ENCODE measurements at regions not wholly inside any gene's neighbourhood (a gene's known extent, or its start where the extent isn't known, plus 50 kb on each side); places are given as distances from the start of the nearest gene placed in this dataset.

- Histone ChIP-seq H3F3A (ENCODE audit: insufficient read depth, low read length, poor library complexity, severe bottlenecking) (no peaks in the 10 kb centered on the region), H2AFZ (ENCODE audit: low read depth, low read length) (no peak overlapping the region), H3K9me3 (ENCODE audit: low read length) (no peaks in the 10 kb centered on the region), H3K27ac (ENCODE audit: low read length) (no peak overlapping the region), H3K79me2 (replicated peaks; ENCODE audit: insufficient read depth, low read length) (no peaks in the 10 kb centered on the region), H3K27me3 (ENCODE audit: insufficient read depth, low read depth, low read length) (no peaks in the 10 kb centered on the region), H4K20me1 (ENCODE audit: insufficient read depth) (no peaks in the 10 kb centered on the region), H3K9me2 (ENCODE audit: insufficient read depth, low read length) (no peaks in the 10 kb centered on the region), H3K36me3 (ENCODE audit: insufficient read depth, low read length) (no peaks in the 10 kb centered on the region), H3K9ac (ENCODE audit: low read length) (no peak overlapping the region), H3K4me3 (ENCODE audit: low read length) (no peak overlapping the region), H3K4me2 (ENCODE audit: low read length) (no peak overlapping the region)
- TF ChIP-seq CTCF (IDR thresholded peaks at IDR 0.05; ENCODE audit: poor library complexity, severe bottlenecking), result no peak
- TF ChIP-seq EZH2 (IDR thresholded peaks at IDR 0.05; ENCODE audit: borderline replicate concordance, insufficient read depth, low read length, poor library complexity, severe bottlenecking), result no peak
- TF ChIP-seq SMC3 (conservative IDR thresholded peaks at IDR 0.05; ENCODE audit: poor library complexity), result no peak
- TF ChIP-seq MXI1 (conservative IDR thresholded peaks at IDR 0.05; ENCODE audit: poor library complexity, severe bottlenecking), result no peak
- no peak for TF ChIP-seq TAF1 (IDR thresholded peaks at IDR 0.05; ENCODE audit: low read depth)
Measured at GRCh38 chr16:63744077-63744874, 1377.6 kb downstream of the CDH11 start.

- Histone ChIP-seq H3K9me2 (ENCODE audit: insufficient read depth, low read length) (no peaks in the 10 kb centered on the region), H3F3A (ENCODE audit: insufficient read depth, low read length, poor library complexity, severe bottlenecking) (no peaks in the 10 kb centered on the region), H4K20me1 (ENCODE audit: insufficient read depth) (no peaks in the 10 kb centered on the region), H3K36me3 (ENCODE audit: insufficient read depth, low read length) (no peaks in the 10 kb centered on the region), H3K4me3 (ENCODE audit: low read length) (no peak overlapping the region), H3K79me2 (replicated peaks; ENCODE audit: insufficient read depth, low read length) (no peaks in the 10 kb centered on the region), H2AFZ (ENCODE audit: low read depth, low read length) (no peak overlapping the region), H3K27me3 (ENCODE audit: insufficient read depth, low read depth, low read length) (no peaks in the 10 kb centered on the region), H3K9me3 (ENCODE audit: low read length) (no peaks in the 10 kb centered on the region), H3K27ac (ENCODE audit: low read length) (no peak overlapping the region), H3K4me2 (ENCODE audit: low read length) (no peak overlapping the region), H3K9ac (ENCODE audit: low read length) (no peak overlapping the region)
- TF ChIP-seq EP300 (conservative IDR thresholded peaks at IDR 0.05; ENCODE audit: poor library complexity, severe bottlenecking) (no peak), MXI1 (conservative IDR thresholded peaks at IDR 0.05; ENCODE audit: poor library complexity, severe bottlenecking) (no peak), SMC3 (conservative IDR thresholded peaks at IDR 0.05; ENCODE audit: poor library complexity) (no peak), RAD21 (conservative IDR thresholded peaks at IDR 0.05) (no peak), EZH2 (IDR thresholded peaks at IDR 0.05; ENCODE audit: borderline replicate concordance, insufficient read depth, low read length, poor library complexity, severe bottlenecking) (no peak), TAF1 (IDR thresholded peaks at IDR 0.05; ENCODE audit: low read depth) (no peak), CTCF (IDR thresholded peaks at IDR 0.05; ENCODE audit: poor library complexity, severe bottlenecking) (no peak), POLR2AphosphoS5 (IDR thresholded peaks at IDR 0.05) (no peak)
- TF ChIP-seq, protein P1, sequence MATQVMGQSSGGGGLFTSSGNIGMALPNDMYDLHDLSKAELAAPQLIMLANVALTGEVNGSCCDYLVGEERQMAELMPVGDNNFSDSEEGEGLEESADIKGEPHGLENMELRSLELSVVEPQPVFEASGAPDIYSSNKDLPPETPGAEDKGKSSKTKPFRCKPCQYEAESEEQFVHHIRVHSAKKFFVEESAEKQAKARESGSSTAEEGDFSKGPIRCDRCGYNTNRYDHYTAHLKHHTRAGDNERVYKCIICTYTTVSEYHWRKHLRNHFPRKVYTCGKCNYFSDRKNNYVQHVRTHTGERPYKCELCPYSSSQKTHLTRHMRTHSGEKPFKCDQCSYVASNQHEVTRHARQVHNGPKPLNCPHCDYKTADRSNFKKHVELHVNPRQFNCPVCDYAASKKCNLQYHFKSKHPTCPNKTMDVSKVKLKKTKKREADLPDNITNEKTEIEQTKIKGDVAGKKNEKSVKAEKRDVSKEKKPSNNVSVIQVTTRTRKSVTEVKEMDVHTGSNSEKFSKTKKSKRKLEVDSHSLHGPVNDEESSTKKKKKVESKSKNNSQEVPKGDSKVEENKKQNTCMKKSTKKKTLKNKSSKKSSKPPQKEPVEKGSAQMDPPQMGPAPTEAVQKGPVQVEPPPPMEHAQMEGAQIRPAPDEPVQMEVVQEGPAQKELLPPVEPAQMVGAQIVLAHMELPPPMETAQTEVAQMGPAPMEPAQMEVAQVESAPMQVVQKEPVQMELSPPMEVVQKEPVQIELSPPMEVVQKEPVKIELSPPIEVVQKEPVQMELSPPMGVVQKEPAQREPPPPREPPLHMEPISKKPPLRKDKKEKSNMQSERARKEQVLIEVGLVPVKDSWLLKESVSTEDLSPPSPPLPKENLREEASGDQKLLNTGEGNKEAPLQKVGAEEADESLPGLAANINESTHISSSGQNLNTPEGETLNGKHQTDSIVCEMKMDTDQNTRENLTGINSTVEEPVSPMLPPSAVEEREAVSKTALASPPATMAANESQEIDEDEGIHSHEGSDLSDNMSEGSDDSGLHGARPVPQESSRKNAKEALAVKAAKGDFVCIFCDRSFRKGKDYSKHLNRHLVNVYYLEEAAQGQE (IDR thresholded peaks at IDR 0.05; ENCODE audit: borderline replicate concordance), result no peak
Measured at GRCh38 chr16:63742150-63742549, 1379.7 kb downstream of the CDH11 start.
